ENCODE measurements at regions not wholly inside any gene's neighbourhood (a gene's known extent, or its start where the extent isn't known, plus 50 kb on each side); places are given as distances from the start of the nearest gene placed in this dataset.

DNA sequence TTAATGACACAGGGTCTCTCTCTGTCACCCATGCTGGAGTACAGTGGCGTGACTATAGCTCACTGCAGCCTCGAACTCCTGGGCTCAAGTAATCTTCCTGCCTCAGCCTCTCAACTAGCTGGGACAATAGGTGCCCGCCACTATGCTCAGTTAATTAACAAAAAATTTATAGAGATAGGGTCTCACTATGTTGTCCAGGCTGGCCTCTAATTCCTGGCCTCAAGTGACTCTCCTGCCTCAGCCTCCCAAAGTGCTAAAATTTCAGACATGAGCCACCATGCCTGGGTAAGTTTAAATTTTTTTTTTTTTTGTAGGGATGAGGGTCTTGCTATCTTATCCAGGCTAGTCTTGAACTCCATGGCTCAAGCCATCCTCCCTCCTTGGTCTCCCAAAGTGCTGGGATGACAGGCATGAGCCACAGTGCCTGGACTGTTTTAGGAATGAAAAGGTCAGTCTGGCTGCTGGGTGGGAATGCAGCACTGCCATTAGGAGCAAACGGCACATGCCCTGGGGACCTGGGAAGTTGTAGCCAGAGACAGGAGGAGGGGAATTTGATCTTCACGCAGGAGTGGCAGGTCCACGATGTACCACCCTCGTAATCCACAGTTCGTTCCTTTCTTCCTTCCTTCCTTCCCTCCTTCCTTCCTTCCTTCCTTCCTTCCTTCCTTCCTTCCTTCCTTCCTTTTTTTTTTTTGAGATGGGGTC, 106.7 kb downstream of the HAPSTR1 start:
- Histone ChIP-seq H3K4me1 (ENCODE audit: control insufficient read depth in 1 of 2, low read depth in 2 of 2) (no peaks in the 10 kb centered on the region), H3K27me3 (replicated peaks; ENCODE audit: insufficient read depth) (no peaks in the 10 kb centered on the region), H3K4me3 (no peak overlapping the region), H3K9me3 (no peaks in the 10 kb centered on the region), H3K36me3 (no peaks in the 10 kb centered on the region), H3K27ac (no peak overlapping the region)
- no peak for DNase-seq (ENCODE audit: low spot score)
- ATAC-seq (ENCODE audit: insufficient number of reproducible peaks, low FRiP score, low read depth), result no peak
- TF ChIP-seq, protein P1, sequence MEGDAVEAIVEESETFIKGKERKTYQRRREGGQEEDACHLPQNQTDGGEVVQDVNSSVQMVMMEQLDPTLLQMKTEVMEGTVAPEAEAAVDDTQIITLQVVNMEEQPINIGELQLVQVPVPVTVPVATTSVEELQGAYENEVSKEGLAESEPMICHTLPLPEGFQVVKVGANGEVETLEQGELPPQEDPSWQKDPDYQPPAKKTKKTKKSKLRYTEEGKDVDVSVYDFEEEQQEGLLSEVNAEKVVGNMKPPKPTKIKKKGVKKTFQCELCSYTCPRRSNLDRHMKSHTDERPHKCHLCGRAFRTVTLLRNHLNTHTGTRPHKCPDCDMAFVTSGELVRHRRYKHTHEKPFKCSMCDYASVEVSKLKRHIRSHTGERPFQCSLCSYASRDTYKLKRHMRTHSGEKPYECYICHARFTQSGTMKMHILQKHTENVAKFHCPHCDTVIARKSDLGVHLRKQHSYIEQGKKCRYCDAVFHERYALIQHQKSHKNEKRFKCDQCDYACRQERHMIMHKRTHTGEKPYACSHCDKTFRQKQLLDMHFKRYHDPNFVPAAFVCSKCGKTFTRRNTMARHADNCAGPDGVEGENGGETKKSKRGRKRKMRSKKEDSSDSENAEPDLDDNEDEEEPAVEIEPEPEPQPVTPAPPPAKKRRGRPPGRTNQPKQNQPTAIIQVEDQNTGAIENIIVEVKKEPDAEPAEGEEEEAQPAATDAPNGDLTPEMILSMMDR (IDR thresholded peaks at IDR 0.05), result no peak

DNA sequence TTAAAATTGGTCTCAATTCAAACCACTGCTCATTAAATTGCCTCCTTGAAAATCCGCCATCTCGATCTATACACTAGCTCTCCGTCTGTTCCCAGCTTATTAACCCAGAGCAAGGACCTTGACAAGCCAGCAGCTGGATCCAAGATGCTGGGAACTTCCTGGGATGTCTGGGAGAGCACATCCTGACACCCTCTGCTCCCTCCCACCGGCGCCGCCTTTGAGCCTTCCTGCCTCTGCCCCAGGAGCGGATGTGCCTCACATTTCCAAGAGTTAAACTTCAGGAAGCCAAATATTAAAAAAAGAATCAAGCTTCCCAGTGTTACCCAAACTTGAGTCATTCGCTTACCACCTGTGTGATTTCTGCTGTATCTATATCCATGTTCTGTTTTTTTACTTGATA, 107.9 kb downstream of the HAPSTR1 start:
- Histone ChIP-seq H3K27ac (no peak overlapping the region), H3K4me3 (no peak overlapping the region), H3K27me3 (replicated peaks; ENCODE audit: insufficient read depth) (no peaks in the 10 kb centered on the region), H3K9me3 (no peaks in the 10 kb centered on the region), H3K36me3 (no peaks in the 10 kb centered on the region), H3K4me1 (ENCODE audit: control insufficient read depth in 1 of 2, low read depth in 2 of 2) (no peaks in the 10 kb centered on the region)
- ATAC-seq (ENCODE audit: insufficient number of reproducible peaks, low FRiP score, low read depth) (no peak), DNase-seq (ENCODE audit: low spot score) (no peak)
- TF ChIP-seq, protein P1 (IDR thresholded peaks at IDR 0.05), result no peak

GRCh38 chr16:9199751-9200150, 108.3 kb downstream of the HAPSTR1 start:
- TF ChIP-seq, protein P1 (IDR thresholded peaks at IDR 0.05), result no peak
- no peaks in the 10 kb centered on the region for H3K4me1 ChIP-seq (ENCODE audit: control insufficient read depth in 1 of 2, low read depth in 2 of 2)
- DNase-seq (ENCODE audit: low spot score) (no peak), ATAC-seq (ENCODE audit: insufficient number of reproducible peaks, low FRiP score, low read depth) (no peak)
- no peaks in the 10 kb centered on the region for H3K27me3 ChIP-seq (replicated peaks; ENCODE audit: insufficient read depth)
- H3K27ac ChIP-seq, result no peak overlapping the region
- no peak overlapping the region for H3K4me3 ChIP-seq
- H3K36me3 ChIP-seq, result no peaks in the 10 kb centered on the region
- no peaks in the 10 kb centered on the region for H3K9me3 ChIP-seq

GRCh38 chr16:9203956-9204355, 112.5 kb downstream of the HAPSTR1 start:
- H3K4me3 ChIP-seq, result no peak overlapping the region
- TF ChIP-seq, protein P1 (IDR thresholded peaks at IDR 0.05), result no peak
- no peaks in the 10 kb centered on the region for H3K4me1 ChIP-seq (ENCODE audit: control insufficient read depth in 1 of 2, low read depth in 2 of 2)
- ATAC-seq (ENCODE audit: insufficient number of reproducible peaks, low FRiP score, low read depth) (no peak), DNase-seq (ENCODE audit: low spot score) (no peak)
- H3K27me3 ChIP-seq (replicated peaks; ENCODE audit: insufficient read depth), result no peaks in the 10 kb centered on the region
- H3K9me3 ChIP-seq, result no peaks in the 10 kb centered on the region
- no peak overlapping the region for H3K27ac ChIP-seq
- H3K36me3 ChIP-seq, result no peaks in the 10 kb centered on the region

DNA sequence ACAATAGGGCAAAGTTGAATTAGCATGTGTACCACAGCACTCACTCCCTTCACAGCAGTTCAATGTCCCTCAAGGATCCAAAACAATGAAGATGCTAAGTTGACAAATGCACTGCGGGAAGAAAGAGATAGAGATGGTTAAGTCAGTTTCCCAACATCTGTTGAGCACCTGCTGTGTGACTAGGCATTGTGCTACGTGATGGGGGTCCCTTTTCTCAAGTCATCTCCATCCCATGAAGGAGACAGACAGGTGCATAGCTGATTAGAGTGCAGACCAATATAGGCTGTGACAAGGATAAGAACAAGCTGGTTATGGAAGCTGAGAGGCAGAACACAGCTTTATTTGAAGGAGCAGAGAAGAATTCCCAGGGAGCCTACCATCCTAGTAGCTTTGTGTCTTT, 114.2 kb downstream of the HAPSTR1 start:
- Histone ChIP-seq H3K27ac (no peak overlapping the region), H3K27me3 (replicated peaks; ENCODE audit: insufficient read depth) (no peaks in the 10 kb centered on the region), H3K9me3 (no peaks in the 10 kb centered on the region), H3K4me1 (ENCODE audit: control insufficient read depth in 1 of 2, low read depth in 2 of 2) (no peaks in the 10 kb centered on the region), H3K4me3 (no peak overlapping the region), H3K36me3 (no peaks in the 10 kb centered on the region)
- DNase-seq (ENCODE audit: low spot score) (no peak), ATAC-seq (ENCODE audit: insufficient number of reproducible peaks, low FRiP score, low read depth) (no peak)
- TF ChIP-seq, protein P1 (IDR thresholded peaks at IDR 0.05), result no peak
